Keratinocyte (primary cell): ENCODE measurements at regions not wholly inside any gene's neighbourhood (a gene's known extent, or its start where the extent isn't known, plus 50 kb on each side); places are given as distances from the start of the nearest gene placed in this dataset.

ENCODE experiments used
- DNase-seq: peaks from one replicate; pipeline ENCODE4 v3.0.0-alpha.2; 2011; ENCODE audit warnings: low read depth, missing footprints, low spot score
- FAIRE-seq: peaks from 2 replicates; lab custom pipeline; 2011; peaks lifted over from hg19 to GRCh38; lab: Jason Lieb, UNC
- H2AFZ ChIP-seq: 2 replicates; pipeline ENCODE4 v1.6.0; 2012; ENCODE audit warnings: low read length, control low read depth, inconsistent platforms; ENCODE audit not compliant: control insufficient read depth
- H3K27ac ChIP-seq: 2 replicates; pipeline ENCODE4 v1.5.1; 2011; ENCODE audit warnings: low read length; ENCODE audit not compliant: control insufficient read depth, insufficient read depth
- H3K27me3 ChIP-seq: 3 replicates; pipeline ENCODE4 v1.6.0; 2011; ENCODE audit warnings: low read length; ENCODE audit not compliant: control insufficient read depth, insufficient read depth; ENCODE audit errors: extremely low read depth
- H3K36me3 ChIP-seq, 2 experiments: 2 replicates in 1 of 2; 3 replicates in 1 of 2; pipeline ENCODE4 v1.5.1; 2011; ENCODE audit warnings: low read length in 2 of 2, mild to moderate bottlenecking in 1 of 2; ENCODE audit not compliant: control insufficient read depth in 2 of 2, insufficient read depth in 2 of 2; ENCODE audit errors: extremely low read depth in 1 of 2
- H3K4me1 ChIP-seq: 3 replicates; pipeline ENCODE4 v1.5.1; 2011; ENCODE audit warnings: low read length; ENCODE audit not compliant: control insufficient read depth, insufficient read depth; ENCODE audit errors: extremely low read depth
- H3K4me2 ChIP-seq: 3 replicates; pipeline ENCODE4 v1.6.0; 2011; ENCODE audit warnings: low read depth, low read length; ENCODE audit not compliant: control insufficient read depth, insufficient read depth; ENCODE audit errors: extremely low read depth
- H3K4me3 ChIP-seq, 3 experiments: fragments of 200-600 bp in 1 of 3; sonication (generic) in 1 of 3; 2 replicates in 2 of 3; 3 replicates in 1 of 3; pipeline ENCODE4 v1.5.1; 2011 to 2016; ENCODE audit warnings: low read length in 3 of 3, mild to moderate bottlenecking in 3 of 3, control low read depth in 2 of 3, inconsistent platforms in 1 of 3, low read depth in 1 of 3, mixed read lengths in 1 of 3, mixed run types in 1 of 3, moderate library complexity in 1 of 3; ENCODE audit not compliant: control insufficient read depth in 2 of 3, insufficient read depth in 2 of 3; ENCODE audit errors: extremely low read depth in 1 of 3
- H3K79me2 ChIP-seq: 2 replicates; pipeline ENCODE4 v1.6.0; 2012; ENCODE audit warnings: low read length; ENCODE audit not compliant: control insufficient read depth, insufficient read depth
- H3K9ac ChIP-seq: 3 replicates; pipeline ENCODE4 v1.6.0; 2011; ENCODE audit warnings: low read length; ENCODE audit not compliant: control insufficient read depth, insufficient read depth; ENCODE audit errors: extremely low read depth
- H3K9me1 ChIP-seq: 3 replicates; pipeline ENCODE4 v1.6.0; 2011; ENCODE audit warnings: low read length; ENCODE audit not compliant: control insufficient read depth, insufficient read depth; ENCODE audit errors: extremely low read depth
- H3K9me3 ChIP-seq: 2 replicates; pipeline ENCODE4 v1.5.1; 2012; ENCODE audit warnings: low read depth, low read length; ENCODE audit not compliant: control insufficient read depth
- H4K20me1 ChIP-seq: 3 replicates; pipeline ENCODE4 v1.6.0; 2011; ENCODE audit warnings: low read length; ENCODE audit not compliant: control insufficient read depth, insufficient read depth; ENCODE audit errors: extremely low read depth
- CTCF ChIP-seq, 3 experiments: IDR thresholded peaks in 1 of 3; conservative IDR thresholded peaks in 1 of 3; optimal IDR thresholded peaks in 1 of 3; 2 replicates in 2 of 3; 3 replicates in 1 of 3; pipeline versions ENCODE3 to v1.5.1; 2011; ENCODE audit warnings: low read length in 3 of 3, mild to moderate bottlenecking in 3 of 3, moderate library complexity in 2 of 3, control low read depth in 1 of 3, inconsistent platforms in 1 of 3; ENCODE audit not compliant: insufficient read depth in 2 of 3; ENCODE audit errors: extremely low read depth in 1 of 3
- EZH2 ChIP-seq: IDR thresholded peaks from one replicate; pipeline ENCODE4 v1.6.1; 2012; ENCODE audit warnings: inconsistent platforms, mild to moderate bottlenecking, low read length, moderate library complexity
- dilution Hi-C: fragments of 300-500 bp; cut with MboI; formaldehyde crosslinking; loops from one replicate; pipeline ENCODE4 v1.7.0; 2020; ENCODE audit warnings: low sequenced_read_pairs; ENCODE audit not compliant: extremely low pct_ligation_motif_present

DNA sequence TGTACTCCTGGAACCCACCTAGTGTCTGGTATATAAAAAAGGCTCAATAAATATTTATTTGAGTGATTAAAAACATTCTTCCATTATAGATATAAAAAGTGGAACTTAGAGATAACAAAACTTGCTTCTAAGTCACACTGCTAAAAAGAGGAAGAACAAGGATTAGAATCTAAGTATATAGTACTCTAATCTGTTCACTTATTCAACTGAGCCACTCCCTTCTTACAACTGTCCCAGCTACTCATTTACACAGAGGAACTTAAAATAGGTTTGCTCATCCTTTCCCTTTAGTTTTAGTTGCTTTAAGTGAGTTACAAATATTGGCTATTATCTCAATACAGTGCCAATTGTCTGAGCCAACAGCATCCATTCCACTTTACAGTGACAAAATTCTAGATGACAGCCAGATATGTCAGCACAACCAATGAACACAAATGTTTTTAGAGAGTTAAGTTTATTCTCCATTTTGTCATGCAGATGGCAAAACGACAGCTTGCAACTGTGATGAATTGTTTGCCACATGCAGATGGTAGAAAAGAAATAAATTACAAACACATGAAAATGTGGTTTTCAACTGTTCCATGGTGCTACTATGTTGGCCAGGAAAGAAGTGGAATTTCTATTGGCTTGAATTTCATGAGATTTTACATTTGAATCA lies 280.7 kb upstream of the ZC3H15 start:
- Histone ChIP-seq H3K4me1 (no peaks in the 10 kb centered on the region), H3K4me3 (no peak overlapping the region), H3K79me2 (no peaks in the 10 kb centered on the region), H3K9me3 (no peaks in the 10 kb centered on the region), H4K20me1 (no peaks in the 10 kb centered on the region), H3K36me3 (no peaks in the 10 kb centered on the region), H3K4me2 (no peak overlapping the region), H3K9ac (no peak overlapping the region), H3K9me1 (no peaks in the 10 kb centered on the region), H2AFZ (no peak overlapping the region), H3K27me3 (no peaks in the 10 kb centered on the region), H3K27ac (no peak overlapping the region)
- dilution Hi-C loops, result no loop called here
- DNase-seq (no peak), FAIRE-seq (no peak)
- TF ChIP-seq CTCF (optimal IDR thresholded peaks at IDR 0.05 in 1 of 3, IDR thresholded peaks at IDR 0.05 in 1 of 3, conservative IDR thresholded peaks at IDR 0.05 in 1 of 3; ENCODE audit: extremely low read depth in 1 of 3, insufficient read depth in 2 of 3, low read length in 3 of 3) (no peak), EZH2 (no peak)

GRCh38 chr2:186209532-186209931 lies 276.5 kb upstream of the ZC3H15 start:
- H3K27ac ChIP-seq, result no peak overlapping the region
- no peaks in the 10 kb centered on the region for H3K4me1 ChIP-seq
- no peaks in the 10 kb centered on the region for H4K20me1 ChIP-seq
- H3K36me3 ChIP-seq, result no peaks in the 10 kb centered on the region
- H3K9me1 ChIP-seq, result no peaks in the 10 kb centered on the region
- dilution Hi-C loops, result no loop called here
- no peak for FAIRE-seq
- H3K4me3 ChIP-seq, result no peak overlapping the region
- no peak overlapping the region for H2AFZ ChIP-seq
- no peaks in the 10 kb centered on the region for H3K9me3 ChIP-seq
- no peaks in the 10 kb centered on the region for H3K79me2 ChIP-seq
- no peak overlapping the region for H3K4me2 ChIP-seq
- H3K27me3 ChIP-seq, result no peaks in the 10 kb centered on the region
- TF ChIP-seq CTCF (optimal IDR thresholded peaks at IDR 0.05 in 1 of 3, IDR thresholded peaks at IDR 0.05 in 1 of 3, conservative IDR thresholded peaks at IDR 0.05 in 1 of 3; ENCODE audit: extremely low read depth in 1 of 3, insufficient read depth in 2 of 3, low read length in 3 of 3) (no peak), EZH2 (no peak)
- H3K9ac ChIP-seq, result no peak overlapping the region
- no peak for DNase-seq
